GM19351 (cell line): ENCODE measurements at regions not wholly inside any gene's neighbourhood (a gene's known extent, or its start where the extent isn't known, plus 50 kb on each side); places are given as distances from the start of the nearest gene placed in this dataset.

Experiments used
- ATAC-seq: cut with Tn5 transposase; IDR thresholded peaks from one replicate; pipeline ENCODE4 v1.9.1; 2021; ENCODE audit warnings: mild to moderate bottlenecking, moderate library complexity; ENCODE audit not compliant: unreplicated experiment

GRCh38 chr5:104178829-104179456 lies 616.4 kb upstream of the NUDT12 start:
- peak; percentile 94 for ATAC-seq

GRCh38 chr5:104178066-104178465 lies 615.5 kb upstream of the NUDT12 start:
- no peak for ATAC-seq

GRCh38 chr5:104177651-104178050 lies 615.1 kb upstream of the NUDT12 start:
- ATAC-seq = no peak

- no peak for ATAC-seq
Measured at GRCh38 chr5:104172976-104173375, 610.4 kb upstream of the NUDT12 start.

GRCh38 chr5:104171958-104172690 lies 609.5 kb upstream of the NUDT12 start:
- ATAC-seq = no peak

GRCh38 chr5:104170926-104171325 lies 608.3 kb upstream of the NUDT12 start:
- no peak for ATAC-seq

GRCh38 chr5:104146652-104147051 lies 584.1 kb upstream of the NUDT12 start:
- ATAC-seq = no peak

- ATAC-seq = no peak
Measured at GRCh38 chr5:104139840-104140239, 577.3 kb upstream of the NUDT12 start.

GRCh38 chr5:104130320-104130719 lies 567.7 kb upstream of the NUDT12 start:
- no peak for ATAC-seq

- ATAC-seq = no peak
Measured at GRCh38 chr5:104128348-104128747, 565.8 kb upstream of the NUDT12 start.

- no peak for ATAC-seq
Measured at GRCh38 chr5:104126980-104127379, 564.4 kb upstream of the NUDT12 start.

GRCh38 chr5:104119529-104119928 lies 556.9 kb upstream of the NUDT12 start:
- ATAC-seq = no peak

- ATAC-seq = no peak
Measured at GRCh38 chr5:104111632-104112031, 549.0 kb upstream of the NUDT12 start.

- ATAC-seq = no peak
Measured at GRCh38 chr5:104096451-104096850, 533.9 kb upstream of the NUDT12 start.

- ATAC-seq = no peak
Measured at GRCh38 chr5:104095527-104095926, 532.9 kb upstream of the NUDT12 start.

GRCh38 chr5:104088876-104089778 lies 526.5 kb upstream of the NUDT12 start:
- ATAC-seq = no peak

GRCh38 chr5:104084896-104085295 lies 522.3 kb upstream of the NUDT12 start:
- no peak for ATAC-seq

- no peak for ATAC-seq
Measured at GRCh38 chr5:104082754-104083153, 520.2 kb upstream of the NUDT12 start.

GRCh38 chr5:104081232-104081631 lies 518.6 kb upstream of the NUDT12 start:
- ATAC-seq = no peak

- ATAC-seq = no peak
Measured at GRCh38 chr5:104080646-104081175, 518.1 kb upstream of the NUDT12 start.
